PC-3 (cell line): ENCODE measurements at regions not wholly inside any gene's neighbourhood (a gene's known extent, or its start where the extent isn't known, plus 50 kb on each side); places are given as distances from the start of the nearest gene placed in this dataset.

ENCODE experiments used
- ATAC-seq: fragments of 200-7000 bp; cut with Tn5 transposase; 2 replicates; pipeline ENCODE4 v1.9.1; 2020; ENCODE audit warnings: mild to moderate bottlenecking, moderate library complexity
- BruUV-seq: library from RNA; stranded (reverse); fragments of 400-500 nt; replicated peaks from 2 replicates; lab custom pipeline; 2021; lab: Mats Ljungman, UMichigan
- CTCF ChIA-PET: fragments of 300-600 bp; sonication (Branson Sonifier 250); formaldehyde crosslinking; loops from one replicate; lab custom pipeline; 2022; ENCODE audit warnings: antibody characterized with exemption; lab: Charles Lee
- POLR2A ChIA-PET: fragments of 300-600 bp; sonication (Branson Sonifier 250); formaldehyde crosslinking; loops from one replicate; lab custom pipeline; 2022; ENCODE audit warnings: antibody characterized with exemption; ENCODE audit not compliant: unreplicated experiment; lab: Charles Lee
- DNase-seq: peaks from one replicate; pipeline ENCODE4 v3.0.0-alpha.2; 2015
- H2AFZ ChIP-seq: fragments of 300-600 bp; sonication (generic); 2 replicates; pipeline ENCODE4 v1.6.0; 2016; ENCODE audit warnings: antibody characterized with exemption, low read length
- H3F3A ChIP-seq: fragments of 300-600 bp; sonication (generic); one replicate; pipeline ENCODE4 v1.6.0; 2017; ENCODE audit warnings: antibody characterized with exemption, low read length, control low read depth, mild to moderate bottlenecking; ENCODE audit not compliant: unreplicated experiment
- H3K27ac ChIP-seq: fragments of 300-600 bp; sonication (generic); 2 replicates; pipeline ENCODE4 v1.5.1; 2016; ENCODE audit warnings: mild to moderate bottlenecking, low read length
- H3K27me3 ChIP-seq: fragments of 300-600 bp; sonication (generic); 2 replicates; pipeline ENCODE4 v1.6.1; 2016; ENCODE audit warnings: low read length, mixed read lengths
- H3K36me3 ChIP-seq: fragments of 300-600 bp; sonication (generic); 2 replicates; pipeline ENCODE4 v1.6.1; 2016; ENCODE audit warnings: low read depth, mixed run types, low read length, mixed read lengths
- H3K4me1 ChIP-seq: fragments of 300-600 bp; sonication (generic); 2 replicates; pipeline ENCODE4 v1.5.1; 2016; ENCODE audit warnings: low read length; ENCODE audit not compliant: insufficient read depth
- H3K4me2 ChIP-seq: fragments of 300-600 bp; sonication (generic); 2 replicates; pipeline ENCODE4 v1.6.0; 2016; ENCODE audit warnings: low read length
- H3K4me3 ChIP-seq: fragments of 300-600 bp; sonication (generic); 2 replicates; pipeline ENCODE4 v1.5.1; 2016; ENCODE audit warnings: mild to moderate bottlenecking, low read length, mixed read lengths
- H3K79me2 ChIP-seq: fragments of 300-600 bp; sonication (generic); 2 replicates; pipeline ENCODE4 v1.6.1; 2017; ENCODE audit warnings: low read length, mixed read lengths
- H3K9ac ChIP-seq: fragments of 300-600 bp; sonication (generic); 2 replicates; pipeline ENCODE4 v1.6.0; 2016; ENCODE audit warnings: mild to moderate bottlenecking, low read length
- H3K9me2 ChIP-seq: fragments of 300-600 bp; sonication (generic); replicated peaks from 2 replicates; pipeline ENCODE4 v1.6.1; 2016; ENCODE audit warnings: mixed run types, low read length, mixed read lengths
- H3K9me3 ChIP-seq: fragments of 300-600 bp; sonication (generic); 2 replicates; pipeline ENCODE4 v1.6.1; 2016; ENCODE audit warnings: low read length, mixed read lengths
- H4K20me1 ChIP-seq: fragments of 300-600 bp; sonication (generic); 2 replicates; pipeline ENCODE4 v1.6.1; 2016; ENCODE audit warnings: low read length, mixed read lengths
- EZH2 ChIP-seq: fragments of 300-600 bp; sonication (generic); IDR thresholded peaks from one replicate; pipeline ENCODE4 v1.6.1; 2017; ENCODE audit warnings: antibody characterized with exemption, mild to moderate bottlenecking, low read length; ENCODE audit not compliant: unreplicated experiment
- EZH2phosphoT487 ChIP-seq: fragments of 300-600 bp; sonication (generic); IDR thresholded peaks from 2 replicates; pipeline ENCODE4 v1.6.1; 2018; ENCODE audit warnings: mild to moderate bottlenecking, antibody characterized with exemption, low read length, borderline replicate concordance
- intact Hi-C: fragments of 100-400 bp; cut with micrococcal nuclease; formaldehyde crosslinking; loops from 2 replicates; pipeline ENCODE4 v1.9.0; 2023
- TF ChIP-seq, protein P1 (sequence below): fragments of 300-600 bp; sonication (generic); conservative IDR thresholded peaks from 2 replicates; pipeline ENCODE4 v1.5.1; 2017; ENCODE audit warnings: antibody characterized with exemption, low read depth, mild to moderate bottlenecking, low read length

DNA sequence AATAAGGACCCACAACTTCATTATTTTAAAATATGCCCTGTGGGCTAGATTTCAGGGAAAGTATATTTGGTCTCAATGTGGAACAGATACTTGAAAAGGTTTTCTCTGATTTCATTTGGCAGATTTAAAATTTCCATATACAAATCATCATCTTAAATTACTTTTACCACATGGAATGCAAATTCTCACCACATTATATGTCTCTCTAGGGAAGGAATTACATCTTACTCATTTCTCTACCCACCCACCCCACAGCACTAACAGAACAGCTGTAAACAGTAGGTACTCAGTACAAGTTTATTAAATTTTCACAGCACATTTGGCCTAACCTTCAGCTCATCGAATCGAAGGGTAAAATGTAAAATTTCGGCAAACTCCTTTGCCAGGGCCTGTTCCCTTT is 104.0 kb downstream of the CYRIA start:
- no peaks in the 10 kb centered on the region for H3F3A ChIP-seq
- no peaks in the 10 kb centered on the region for H3K9me3 ChIP-seq
- H3K36me3 ChIP-seq = no peaks in the 10 kb centered on the region
- no peak overlapping the region for H3K27ac ChIP-seq
- ATAC-seq (no peak), DNase-seq (no peak)
- H3K9ac ChIP-seq = no peak overlapping the region
- H3K9me2 ChIP-seq = no peaks in the 10 kb centered on the region
- no peaks in the 10 kb centered on the region for H4K20me1 ChIP-seq
- TF ChIP-seq, protein P1, sequence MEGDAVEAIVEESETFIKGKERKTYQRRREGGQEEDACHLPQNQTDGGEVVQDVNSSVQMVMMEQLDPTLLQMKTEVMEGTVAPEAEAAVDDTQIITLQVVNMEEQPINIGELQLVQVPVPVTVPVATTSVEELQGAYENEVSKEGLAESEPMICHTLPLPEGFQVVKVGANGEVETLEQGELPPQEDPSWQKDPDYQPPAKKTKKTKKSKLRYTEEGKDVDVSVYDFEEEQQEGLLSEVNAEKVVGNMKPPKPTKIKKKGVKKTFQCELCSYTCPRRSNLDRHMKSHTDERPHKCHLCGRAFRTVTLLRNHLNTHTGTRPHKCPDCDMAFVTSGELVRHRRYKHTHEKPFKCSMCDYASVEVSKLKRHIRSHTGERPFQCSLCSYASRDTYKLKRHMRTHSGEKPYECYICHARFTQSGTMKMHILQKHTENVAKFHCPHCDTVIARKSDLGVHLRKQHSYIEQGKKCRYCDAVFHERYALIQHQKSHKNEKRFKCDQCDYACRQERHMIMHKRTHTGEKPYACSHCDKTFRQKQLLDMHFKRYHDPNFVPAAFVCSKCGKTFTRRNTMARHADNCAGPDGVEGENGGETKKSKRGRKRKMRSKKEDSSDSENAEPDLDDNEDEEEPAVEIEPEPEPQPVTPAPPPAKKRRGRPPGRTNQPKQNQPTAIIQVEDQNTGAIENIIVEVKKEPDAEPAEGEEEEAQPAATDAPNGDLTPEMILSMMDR = no peak
- TF ChIP-seq EZH2 (no peak), EZH2phosphoT487 (no peak)
- BruUV-seq = no TSS peak
- H3K4me1 ChIP-seq = no peaks in the 10 kb centered on the region
- H3K27me3 ChIP-seq = no peaks in the 10 kb centered on the region
- ChIA-PET CTCF (no interaction called here), POLR2A (no interaction called here)
- H2AFZ ChIP-seq = no peak overlapping the region
- intact Hi-C loops = no loop called here
- no peaks in the 10 kb centered on the region for H3K79me2 ChIP-seq
- no peak overlapping the region for H3K4me3 ChIP-seq
- no peak overlapping the region for H3K4me2 ChIP-seq

DNA sequence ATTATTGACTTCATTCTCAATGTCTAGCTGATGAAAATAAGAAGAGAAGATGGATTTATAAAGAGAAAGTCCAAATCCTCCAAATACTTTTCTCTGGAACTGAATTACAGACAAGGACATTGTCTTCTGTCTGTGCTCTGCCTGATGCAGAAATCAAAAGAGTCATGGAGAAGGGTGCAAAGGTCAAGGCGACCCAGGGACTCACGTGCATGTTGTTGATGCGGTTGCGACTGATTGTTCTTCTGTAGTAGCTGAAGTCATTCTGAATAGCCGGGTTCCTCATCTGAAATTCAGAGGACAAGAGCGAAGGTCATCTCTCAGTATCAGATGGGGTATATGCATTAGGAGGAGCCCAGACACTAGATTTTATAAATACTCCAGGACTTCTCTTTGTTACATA is 104.4 kb downstream of the CYRIA start:
- no peak overlapping the region for H3K4me3 ChIP-seq
- H3K9me2 ChIP-seq = no peaks in the 10 kb centered on the region
- H3K27me3 ChIP-seq = no peaks in the 10 kb centered on the region
- no peaks in the 10 kb centered on the region for H3K36me3 ChIP-seq
- no peaks in the 10 kb centered on the region for H3F3A ChIP-seq
- ChIA-PET POLR2A (no interaction called here), CTCF (no interaction called here)
- intact Hi-C loops = no loop called here
- no peak overlapping the region for H3K4me2 ChIP-seq
- no peak overlapping the region for H3K9ac ChIP-seq
- H4K20me1 ChIP-seq = no peaks in the 10 kb centered on the region
- no peak for TF ChIP-seq EZH2phosphoT487
- H3K79me2 ChIP-seq = no peaks in the 10 kb centered on the region
- DNase-seq = no peak
- BruUV-seq = no TSS peak
- no peaks in the 10 kb centered on the region for H3K9me3 ChIP-seq
- ATAC-seq = no peak
- H3K27ac ChIP-seq = no peak overlapping the region
- H3K4me1 ChIP-seq = no peaks in the 10 kb centered on the region
- no peak overlapping the region for H2AFZ ChIP-seq

DNA sequence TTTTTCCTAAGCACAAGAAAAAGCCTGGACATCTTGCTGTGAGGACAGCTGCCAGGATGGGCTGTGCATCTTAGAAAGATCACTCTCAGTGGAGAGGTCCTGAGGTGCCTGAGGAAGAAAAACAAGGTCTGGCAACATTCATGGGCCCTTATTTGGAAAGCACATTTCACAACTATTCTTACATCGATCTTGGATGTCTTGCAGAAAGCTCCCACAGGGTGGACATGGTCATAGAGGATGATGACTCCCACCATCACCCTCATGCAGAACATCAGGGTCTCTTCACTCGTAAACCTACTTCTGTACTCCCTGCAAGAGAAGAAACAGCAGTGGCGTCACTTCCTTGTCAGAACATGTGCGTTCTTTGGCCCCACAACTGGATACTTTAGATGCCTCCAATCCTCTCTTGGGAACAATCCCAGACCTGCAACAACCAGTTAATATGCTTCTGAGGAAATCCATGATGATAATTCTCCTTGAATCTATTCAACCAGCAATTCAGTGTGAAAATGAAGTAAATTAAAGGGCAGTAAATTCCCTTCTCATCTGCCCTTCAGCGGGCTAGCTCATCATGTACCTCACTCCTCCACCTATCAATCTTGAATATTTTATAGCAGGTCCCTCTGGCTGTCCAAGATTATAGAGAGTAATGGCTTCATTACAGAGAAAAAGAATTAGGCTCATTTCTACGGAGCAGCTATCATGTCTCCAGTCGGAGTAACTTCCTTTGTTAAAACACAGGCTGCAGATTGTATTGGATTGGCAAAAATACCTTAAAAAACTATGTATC is 106.2 kb downstream of the CYRIA start:
- Histone ChIP-seq H4K20me1 (no peaks in the 10 kb centered on the region), H3K4me1 (no peaks in the 10 kb centered on the region), H2AFZ (no peak overlapping the region), H3K79me2 (no peaks in the 10 kb centered on the region), H3K27me3 (no peaks in the 10 kb centered on the region), H3K4me2 (no peak overlapping the region), H3K9ac (no peak overlapping the region), H3K27ac (no peak overlapping the region), H3K9me2 (no peaks in the 10 kb centered on the region), H3F3A (no peaks in the 10 kb centered on the region), H3K36me3 (no peaks in the 10 kb centered on the region), H3K9me3 (no peaks in the 10 kb centered on the region), H3K4me3 (no peak overlapping the region)
- ATAC-seq (no peak), DNase-seq (no peak)
- intact Hi-C loops = no loop called here
- ChIA-PET POLR2A (no interaction called here), CTCF (no interaction called here)
- no TSS peak for BruUV-seq
- TF ChIP-seq EZH2phosphoT487 = no peak
- no peak for TF ChIP-seq EZH2
- TF ChIP-seq, protein P1 = no peak
